Keratinocyte (primary cell): ENCODE measurements at regions not wholly inside any gene's neighbourhood (a gene's known extent, or its start where the extent isn't known, plus 50 kb on each side); places are given as distances from the start of the nearest gene placed in this dataset.

Experiments used
- DNase-seq: peaks from one replicate; pipeline ENCODE4 v3.0.0-alpha.2; 2011; ENCODE audit warnings: low read depth, missing footprints, low spot score
- FAIRE-seq: peaks from 2 replicates; lab custom pipeline; 2011; peaks lifted over from hg19 to GRCh38; lab: Jason Lieb, UNC
- H2AFZ ChIP-seq: 2 replicates; pipeline ENCODE4 v1.6.0; 2012; ENCODE audit warnings: low read length, control low read depth, inconsistent platforms; ENCODE audit not compliant: control insufficient read depth
- H3K27ac ChIP-seq: 2 replicates; pipeline ENCODE4 v1.5.1; 2011; ENCODE audit warnings: low read length; ENCODE audit not compliant: control insufficient read depth, insufficient read depth
- H3K27me3 ChIP-seq: 3 replicates; pipeline ENCODE4 v1.6.0; 2011; ENCODE audit warnings: low read length; ENCODE audit not compliant: control insufficient read depth, insufficient read depth; ENCODE audit errors: extremely low read depth
- H3K36me3 ChIP-seq, 2 experiments: 2 replicates in 1 of 2; 3 replicates in 1 of 2; pipeline ENCODE4 v1.5.1; 2011; ENCODE audit warnings: low read length in 2 of 2, mild to moderate bottlenecking in 1 of 2; ENCODE audit not compliant: control insufficient read depth in 2 of 2, insufficient read depth in 2 of 2; ENCODE audit errors: extremely low read depth in 1 of 2
- H3K4me1 ChIP-seq: 3 replicates; pipeline ENCODE4 v1.5.1; 2011; ENCODE audit warnings: low read length; ENCODE audit not compliant: control insufficient read depth, insufficient read depth; ENCODE audit errors: extremely low read depth
- H3K4me2 ChIP-seq: 3 replicates; pipeline ENCODE4 v1.6.0; 2011; ENCODE audit warnings: low read depth, low read length; ENCODE audit not compliant: control insufficient read depth, insufficient read depth; ENCODE audit errors: extremely low read depth
- H3K4me3 ChIP-seq, 3 experiments: fragments of 200-600 bp in 1 of 3; sonication (generic) in 1 of 3; 2 replicates in 2 of 3; 3 replicates in 1 of 3; pipeline ENCODE4 v1.5.1; 2011 to 2016; ENCODE audit warnings: low read length in 3 of 3, mild to moderate bottlenecking in 3 of 3, control low read depth in 2 of 3, inconsistent platforms in 1 of 3, low read depth in 1 of 3, mixed read lengths in 1 of 3, mixed run types in 1 of 3, moderate library complexity in 1 of 3; ENCODE audit not compliant: control insufficient read depth in 2 of 3, insufficient read depth in 2 of 3; ENCODE audit errors: extremely low read depth in 1 of 3
- H3K79me2 ChIP-seq: 2 replicates; pipeline ENCODE4 v1.6.0; 2012; ENCODE audit warnings: low read length; ENCODE audit not compliant: control insufficient read depth, insufficient read depth
- H3K9ac ChIP-seq: 3 replicates; pipeline ENCODE4 v1.6.0; 2011; ENCODE audit warnings: low read length; ENCODE audit not compliant: control insufficient read depth, insufficient read depth; ENCODE audit errors: extremely low read depth
- H3K9me1 ChIP-seq: 3 replicates; pipeline ENCODE4 v1.6.0; 2011; ENCODE audit warnings: low read length; ENCODE audit not compliant: control insufficient read depth, insufficient read depth; ENCODE audit errors: extremely low read depth
- H3K9me3 ChIP-seq: 2 replicates; pipeline ENCODE4 v1.5.1; 2012; ENCODE audit warnings: low read depth, low read length; ENCODE audit not compliant: control insufficient read depth
- H4K20me1 ChIP-seq: 3 replicates; pipeline ENCODE4 v1.6.0; 2011; ENCODE audit warnings: low read length; ENCODE audit not compliant: control insufficient read depth, insufficient read depth; ENCODE audit errors: extremely low read depth
- EZH2 ChIP-seq: IDR thresholded peaks from one replicate; pipeline ENCODE4 v1.6.1; 2012; ENCODE audit warnings: inconsistent platforms, mild to moderate bottlenecking, low read length, moderate library complexity
- dilution Hi-C: fragments of 300-500 bp; cut with MboI; formaldehyde crosslinking; loops from one replicate; pipeline ENCODE4 v1.7.0; 2020; ENCODE audit warnings: low sequenced_read_pairs; ENCODE audit not compliant: extremely low pct_ligation_motif_present
- TF ChIP-seq, protein P1 (sequence below), 3 experiments: IDR thresholded peaks in 1 of 3; conservative IDR thresholded peaks in 1 of 3; optimal IDR thresholded peaks in 1 of 3; 2 replicates in 2 of 3; 3 replicates in 1 of 3; pipeline versions ENCODE3 to v1.5.1; 2011; ENCODE audit warnings: low read length in 3 of 3, mild to moderate bottlenecking in 3 of 3, moderate library complexity in 2 of 3, control low read depth in 1 of 3, inconsistent platforms in 1 of 3; ENCODE audit not compliant: insufficient read depth in 2 of 3; ENCODE audit errors: extremely low read depth in 1 of 3

DNA sequence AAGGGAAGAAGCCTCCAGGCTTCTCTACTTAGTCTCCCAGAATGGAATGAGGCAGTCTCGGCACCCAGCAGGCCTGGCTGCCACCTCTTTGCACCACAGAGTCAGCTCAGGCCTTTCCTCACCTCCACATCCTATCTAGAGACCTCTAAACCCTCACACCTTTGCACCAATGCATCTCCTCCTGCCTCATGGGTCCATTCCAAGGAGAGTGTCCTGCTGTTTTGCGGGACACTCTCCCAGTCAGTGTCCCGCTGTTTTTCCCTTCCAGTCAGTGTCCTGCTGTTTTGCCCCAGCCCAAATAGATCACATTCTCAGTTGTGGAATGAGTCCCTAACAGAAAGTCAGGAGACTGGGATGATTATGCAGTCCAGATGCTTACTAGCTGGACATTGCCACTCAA, 185.6 kb upstream of the CAMK1G start:
- dilution Hi-C loops = no loop called here
- peak overlapping the region; percentile 98 for H3K27ac ChIP-seq
- peaks cover 75% of the 10 kb centered on the region for H3K4me1 ChIP-seq
- no peaks in the 10 kb centered on the region for H4K20me1 ChIP-seq
- DNase-seq (no peak), FAIRE-seq (no peak)
- peak overlapping the region in 1 of 3 experiments; percentile 18 for H3K4me3 ChIP-seq
- no peaks in the 10 kb centered on the region for H3K9me3 ChIP-seq
- peak overlapping the region; percentile 64 for H3K4me2 ChIP-seq
- no peaks in the 10 kb centered on the region for H3K36me3 ChIP-seq
- TF ChIP-seq EZH2 = no peak
- TF ChIP-seq, protein P1, sequence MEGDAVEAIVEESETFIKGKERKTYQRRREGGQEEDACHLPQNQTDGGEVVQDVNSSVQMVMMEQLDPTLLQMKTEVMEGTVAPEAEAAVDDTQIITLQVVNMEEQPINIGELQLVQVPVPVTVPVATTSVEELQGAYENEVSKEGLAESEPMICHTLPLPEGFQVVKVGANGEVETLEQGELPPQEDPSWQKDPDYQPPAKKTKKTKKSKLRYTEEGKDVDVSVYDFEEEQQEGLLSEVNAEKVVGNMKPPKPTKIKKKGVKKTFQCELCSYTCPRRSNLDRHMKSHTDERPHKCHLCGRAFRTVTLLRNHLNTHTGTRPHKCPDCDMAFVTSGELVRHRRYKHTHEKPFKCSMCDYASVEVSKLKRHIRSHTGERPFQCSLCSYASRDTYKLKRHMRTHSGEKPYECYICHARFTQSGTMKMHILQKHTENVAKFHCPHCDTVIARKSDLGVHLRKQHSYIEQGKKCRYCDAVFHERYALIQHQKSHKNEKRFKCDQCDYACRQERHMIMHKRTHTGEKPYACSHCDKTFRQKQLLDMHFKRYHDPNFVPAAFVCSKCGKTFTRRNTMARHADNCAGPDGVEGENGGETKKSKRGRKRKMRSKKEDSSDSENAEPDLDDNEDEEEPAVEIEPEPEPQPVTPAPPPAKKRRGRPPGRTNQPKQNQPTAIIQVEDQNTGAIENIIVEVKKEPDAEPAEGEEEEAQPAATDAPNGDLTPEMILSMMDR (optimal IDR thresholded peaks at IDR 0.05 in 1 of 3, IDR thresholded peaks at IDR 0.05 in 1 of 3, conservative IDR thresholded peaks at IDR 0.05 in 1 of 3; ENCODE audit: extremely low read depth in 1 of 3, insufficient read depth in 2 of 3, low read length in 3 of 3) = no peak
- peak overlapping the region; percentile 71 for H3K9ac ChIP-seq
- H3K9me1 ChIP-seq = peaks cover 2% of the 10 kb centered on the region
- H2AFZ ChIP-seq = no peak overlapping the region
- no peaks in the 10 kb centered on the region for H3K27me3 ChIP-seq
- no peaks in the 10 kb centered on the region for H3K79me2 ChIP-seq

DNA sequence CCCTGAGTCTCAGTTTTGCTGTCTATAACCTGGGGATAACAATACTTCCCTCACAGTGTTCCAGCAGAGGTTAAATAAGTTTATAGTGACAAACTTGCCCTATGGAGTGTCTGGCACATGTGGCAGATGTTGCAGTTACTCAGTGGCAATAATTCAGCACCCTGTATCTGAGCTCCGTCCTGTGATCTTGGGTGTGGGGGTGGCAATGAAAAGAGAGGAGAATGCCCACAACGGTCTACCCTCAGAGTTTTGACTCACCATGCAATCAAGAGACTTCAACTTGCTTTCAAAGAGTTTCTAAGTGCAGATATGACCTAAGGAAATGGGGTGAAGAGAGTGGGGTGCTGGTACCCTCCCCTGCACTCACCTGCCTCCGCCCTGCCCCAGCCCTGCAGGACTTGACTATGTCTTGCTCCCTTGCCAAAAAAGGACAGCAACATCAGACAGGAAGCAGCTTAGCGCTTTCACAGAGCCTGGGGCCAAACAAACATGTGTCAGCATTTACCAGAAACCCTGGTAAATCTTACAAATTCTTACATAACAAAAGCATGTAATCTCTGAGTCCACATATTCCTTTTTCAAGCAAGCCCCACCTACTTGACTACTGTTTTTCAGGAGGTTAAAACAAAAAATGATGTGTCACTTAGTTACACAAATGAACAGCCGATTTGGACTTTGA, 185.1 kb upstream of the CAMK1G start:
- no peak for TF ChIP-seq EZH2
- TF ChIP-seq, protein P1 (optimal IDR thresholded peaks at IDR 0.05 in 1 of 3, IDR thresholded peaks at IDR 0.05 in 1 of 3, conservative IDR thresholded peaks at IDR 0.05 in 1 of 3; ENCODE audit: extremely low read depth in 1 of 3, insufficient read depth in 2 of 3, low read length in 3 of 3) = no peak
- no peaks in the 10 kb centered on the region for H3K79me2 ChIP-seq
- peak; percentile 98 for DNase-seq
- peak overlapping the region; percentile 72 for H3K4me2 ChIP-seq
- H3K9me3 ChIP-seq = no peaks in the 10 kb centered on the region
- H4K20me1 ChIP-seq = no peaks in the 10 kb centered on the region
- H3K27me3 ChIP-seq = no peaks in the 10 kb centered on the region
- peak overlapping the region; percentile 98 for H3K27ac ChIP-seq
- H2AFZ ChIP-seq = no peak overlapping the region
- dilution Hi-C loops = no loop called here
- peak; percentile 96 for FAIRE-seq
- no peaks in the 10 kb centered on the region for H3K36me3 ChIP-seq
- H3K4me1 ChIP-seq = peaks cover 80% of the 10 kb centered on the region
- peak overlapping the region; percentile 71 for H3K9ac ChIP-seq
- peak overlapping the region in 1 of 3 experiments; percentile 18 for H3K4me3 ChIP-seq
- peaks cover 2% of the 10 kb centered on the region for H3K9me1 ChIP-seq
